ENCODE measurements at regions not wholly inside any gene's neighbourhood (a gene's known extent, or its start where the extent isn't known, plus 50 kb on each side); places are given as distances from the start of the nearest gene placed in this dataset.

- H3K9me3 ChIP-seq = no peaks in the 10 kb centered on the region
- DNase-seq (no peak), ATAC-seq (replicated peaks in 1 of 4) (no peak)
- no peak overlapping the region for H3K4me3 ChIP-seq (ENCODE audit: control insufficient read depth in 1 of 2, extremely low read depth in 1 of 2, low read length in 1 of 2)
- H3K4me1 Mint-ChIP-seq = no peaks in the 10 kb centered on the region
- H3K36me3 Mint-ChIP-seq = no peaks in the 10 kb centered on the region
- no peaks in the 10 kb centered on the region for H3K36me3 ChIP-seq (ENCODE audit: control insufficient read depth in 2 of 2, extremely low read depth in 1 of 2, insufficient read depth in 1 of 2, low read length in 1 of 2)
- no peaks in the 10 kb centered on the region for H3K9me3 Mint-ChIP-seq
- POLR2A ChIA-PET = interaction anchor here in 1 of 2 donors (0.7 kb wide), 1 partner anchor 11 kb away, joined by 3 read pairs; no protein-coding TSS in a partner anchor
- no peak overlapping the region for H3K27ac ChIP-seq (ENCODE audit: low read length)
- CTCF ChIA-PET = no interaction called here
- H3K27ac Mint-ChIP-seq = no peak overlapping the region
- H3K4me3 Mint-ChIP-seq = no peak overlapping the region
- no peaks in the 10 kb centered on the region for H3K4me1 ChIP-seq (ENCODE audit: control insufficient read depth in 1 of 2, extremely low read depth in 1 of 2, insufficient read depth in 2 of 2, low read length in 2 of 2)
- peaks cover 5 to 18% of the 10 kb centered on the region in 2 donors for H3K27me3 Mint-ChIP-seq
- no peaks in the 10 kb centered on the region for H3K27me3 ChIP-seq (replicated peaks in 1 of 2; ENCODE audit: control insufficient read depth in 2 of 2, extremely low read depth in 1 of 2, insufficient read depth in 2 of 2, low read length in 1 of 2)
Measured at GRCh38 chr6:99165838-99166237, 183.6 kb downstream of the FAXC start.

- CTCF ChIA-PET = no interaction called here
- Mint-ChIP-seq H3K9me3 (no peaks in the 10 kb centered on the region), H3K4me1 (no peaks in the 10 kb centered on the region), H3K27ac (no peak overlapping the region), H3K36me3 (no peaks in the 10 kb centered on the region), H3K27me3 (peaks cover 9 to 26% of the 10 kb centered on the region in 2 donors), H3K4me3 (no peak overlapping the region)
- no peaks in the 10 kb centered on the region for H3K9me3 ChIP-seq
- H3K27ac ChIP-seq (ENCODE audit: low read length) = no peak overlapping the region
- POLR2A ChIA-PET = no interaction called here
- H3K4me1 ChIP-seq (ENCODE audit: control insufficient read depth in 1 of 2, extremely low read depth in 1 of 2, insufficient read depth in 2 of 2, low read length in 2 of 2) = no peaks in the 10 kb centered on the region
- H3K27me3 ChIP-seq (replicated peaks in 1 of 2; ENCODE audit: control insufficient read depth in 2 of 2, extremely low read depth in 1 of 2, insufficient read depth in 2 of 2, low read length in 1 of 2) = peaks cover 0 to 3% of the 10 kb centered on the region in 2 experiments
- no peak for DNase-seq
- ATAC-seq (replicated peaks in 1 of 4) = no peak
- no peak overlapping the region for H3K4me3 ChIP-seq (ENCODE audit: control insufficient read depth in 1 of 2, extremely low read depth in 1 of 2, low read length in 1 of 2)
- H3K36me3 ChIP-seq (ENCODE audit: control insufficient read depth in 2 of 2, extremely low read depth in 1 of 2, insufficient read depth in 1 of 2, low read length in 1 of 2) = no peaks in the 10 kb centered on the region
- WGBS (ENCODE audit: insufficient coverage) = 24% methylated on average over 3 of the region's 3 CpGs
Measured at GRCh38 chr6:99152347-99152643, 197.2 kb downstream of the FAXC start.

GRCh38 chr6:99151634-99152346 is 197.7 kb downstream of the FAXC start:
- no peak overlapping the region for H3K4me3 ChIP-seq (ENCODE audit: control insufficient read depth in 1 of 2, extremely low read depth in 1 of 2, low read length in 1 of 2)
- no peaks in the 10 kb centered on the region for H3K9me3 ChIP-seq
- Mint-ChIP-seq H3K27ac (no peak overlapping the region), H3K4me3 (no peak overlapping the region), H3K36me3 (no peaks in the 10 kb centered on the region), H3K4me1 (no peaks in the 10 kb centered on the region), H3K9me3 (no peaks in the 10 kb centered on the region), H3K27me3 (peaks cover 7 to 26% of the 10 kb centered on the region in 2 donors)
- no peak for ATAC-seq (replicated peaks in 1 of 4)
- H3K4me1 ChIP-seq (ENCODE audit: control insufficient read depth in 1 of 2, extremely low read depth in 1 of 2, insufficient read depth in 2 of 2, low read length in 2 of 2) = no peaks in the 10 kb centered on the region
- no peak overlapping the region for H3K27ac ChIP-seq (ENCODE audit: low read length)
- ChIA-PET POLR2A (no interaction called here), CTCF (no interaction called here)
- 23% methylated on average over 4 of the region's 11 CpGs for WGBS (ENCODE audit: insufficient coverage)
- H3K36me3 ChIP-seq (ENCODE audit: control insufficient read depth in 2 of 2, extremely low read depth in 1 of 2, insufficient read depth in 1 of 2, low read length in 1 of 2) = no peaks in the 10 kb centered on the region
- H3K27me3 ChIP-seq (replicated peaks in 1 of 2; ENCODE audit: control insufficient read depth in 2 of 2, extremely low read depth in 1 of 2, insufficient read depth in 2 of 2, low read length in 1 of 2) = peaks cover 0 to 3% of the 10 kb centered on the region in 2 experiments
- DNase-seq = peak in 6 of 35 experiments; percentile 1 to 15 (median 5)

GRCh38 chr6:99148761-99149160 is 200.7 kb downstream of the FAXC start:
- H3K27ac ChIP-seq (ENCODE audit: low read length) = no peak overlapping the region
- peaks cover 0 to 6% of the 10 kb centered on the region in 2 experiments for H3K27me3 ChIP-seq (replicated peaks in 1 of 2; ENCODE audit: control insufficient read depth in 2 of 2, extremely low read depth in 1 of 2, insufficient read depth in 2 of 2, low read length in 1 of 2)
- POLR2A ChIA-PET = no interaction called here
- no peaks in the 10 kb centered on the region for H3K4me1 Mint-ChIP-seq
- peaks cover 11 to 22% of the 10 kb centered on the region in 2 donors for H3K27me3 Mint-ChIP-seq
- no peaks in the 10 kb centered on the region for H3K36me3 Mint-ChIP-seq
- H3K9me3 ChIP-seq = no peaks in the 10 kb centered on the region
- H3K36me3 ChIP-seq (ENCODE audit: control insufficient read depth in 2 of 2, extremely low read depth in 1 of 2, insufficient read depth in 1 of 2, low read length in 1 of 2) = no peaks in the 10 kb centered on the region
- H3K4me1 ChIP-seq (ENCODE audit: control insufficient read depth in 1 of 2, extremely low read depth in 1 of 2, insufficient read depth in 2 of 2, low read length in 2 of 2) = no peaks in the 10 kb centered on the region
- no peak for DNase-seq
- WGBS (ENCODE audit: insufficient coverage) = no CpG with 5 or more reads among the region's 2 CpGs
- no peak for ATAC-seq (replicated peaks in 1 of 4)
- CTCF ChIA-PET = no interaction called here
- no peak overlapping the region for H3K27ac Mint-ChIP-seq
- no peak overlapping the region for H3K4me3 ChIP-seq (ENCODE audit: control insufficient read depth in 1 of 2, extremely low read depth in 1 of 2, low read length in 1 of 2)
- no peak overlapping the region for H3K4me3 Mint-ChIP-seq
- no peaks in the 10 kb centered on the region for H3K9me3 Mint-ChIP-seq

GRCh38 chr6:99148111-99148510 is 200.4 kb upstream of the FBXL4 start:
- DNase-seq (no peak), ATAC-seq (replicated peaks in 1 of 4) (no peak)
- Histone ChIP-seq H3K36me3 (ENCODE audit: control insufficient read depth in 2 of 2, extremely low read depth in 1 of 2, insufficient read depth in 1 of 2, low read length in 1 of 2) (no peaks in the 10 kb centered on the region), H3K4me1 (ENCODE audit: control insufficient read depth in 1 of 2, extremely low read depth in 1 of 2, insufficient read depth in 2 of 2, low read length in 2 of 2) (no peaks in the 10 kb centered on the region), H3K9me3 (no peaks in the 10 kb centered on the region), H3K27me3 (replicated peaks in 1 of 2; ENCODE audit: control insufficient read depth in 2 of 2, extremely low read depth in 1 of 2, insufficient read depth in 2 of 2, low read length in 1 of 2) (peaks cover 0 to 6% of the 10 kb centered on the region in 2 experiments), H3K27ac (ENCODE audit: low read length) (no peak overlapping the region), H3K4me3 (ENCODE audit: control insufficient read depth in 1 of 2, extremely low read depth in 1 of 2, low read length in 1 of 2) (no peak overlapping the region)
- Mint-ChIP-seq H3K4me3 (no peak overlapping the region), H3K9me3 (no peaks in the 10 kb centered on the region), H3K27me3 (peaks cover 10 to 16% of the 10 kb centered on the region in 2 donors), H3K27ac (no peak overlapping the region), H3K4me1 (no peaks in the 10 kb centered on the region), H3K36me3 (no peaks in the 10 kb centered on the region)
- POLR2A ChIA-PET = no interaction called here
- CTCF ChIA-PET = no interaction called here
- no CpG with 5 or more reads among the region's 2 CpGs for WGBS (ENCODE audit: insufficient coverage)

GRCh38 chr6:99147206-99147605 is 199.5 kb upstream of the FBXL4 start:
- 48% methylated on average over 3 of the region's 5 CpGs for WGBS (ENCODE audit: insufficient coverage)

GRCh38 chr6:99146711-99147110 is 199.0 kb upstream of the FBXL4 start:
- Histone ChIP-seq H3K27ac (ENCODE audit: low read length) (no peak overlapping the region), H3K36me3 (ENCODE audit: control insufficient read depth in 2 of 2, extremely low read depth in 1 of 2, insufficient read depth in 1 of 2, low read length in 1 of 2) (no peaks in the 10 kb centered on the region), H3K4me1 (ENCODE audit: control insufficient read depth in 1 of 2, extremely low read depth in 1 of 2, insufficient read depth in 2 of 2, low read length in 2 of 2) (no peaks in the 10 kb centered on the region), H3K27me3 (replicated peaks in 1 of 2; ENCODE audit: control insufficient read depth in 2 of 2, extremely low read depth in 1 of 2, insufficient read depth in 2 of 2, low read length in 1 of 2) (peaks cover 0 to 3% of the 10 kb centered on the region in 2 experiments), H3K9me3 (no peaks in the 10 kb centered on the region), H3K4me3 (ENCODE audit: control insufficient read depth in 1 of 2, extremely low read depth in 1 of 2, low read length in 1 of 2) (no peak overlapping the region)
- H3K27me3 Mint-ChIP-seq = peaks cover 7 to 9% of the 10 kb centered on the region in 2 donors
- ChIA-PET POLR2A (no interaction called here), CTCF (no interaction called here)
- no peaks in the 10 kb centered on the region for H3K36me3 Mint-ChIP-seq
- no peak overlapping the region for H3K4me3 Mint-ChIP-seq
- H3K9me3 Mint-ChIP-seq = no peaks in the 10 kb centered on the region
- DNase-seq = no peak
- no peaks in the 10 kb centered on the region for H3K4me1 Mint-ChIP-seq
- 100% methylated on average over 1 of the region's 4 CpGs for WGBS (ENCODE audit: insufficient coverage)
- no peak overlapping the region for H3K27ac Mint-ChIP-seq
- no peak for ATAC-seq (replicated peaks in 1 of 4)

More at GRCh38 chr6:99147206-99147605, 199.5 kb upstream of the FBXL4 start:
- H3K9me3 Mint-ChIP-seq = no peaks in the 10 kb centered on the region
- ChIA-PET POLR2A (no interaction called here), CTCF (no interaction called here)
- Histone ChIP-seq H3K27me3 (replicated peaks in 1 of 2; ENCODE audit: control insufficient read depth in 2 of 2, extremely low read depth in 1 of 2, insufficient read depth in 2 of 2, low read length in 1 of 2) (peaks cover 0 to 6% of the 10 kb centered on the region in 2 experiments), H3K9me3 (no peaks in the 10 kb centered on the region), H3K4me3 (ENCODE audit: control insufficient read depth in 1 of 2, extremely low read depth in 1 of 2, low read length in 1 of 2) (no peak overlapping the region), H3K36me3 (ENCODE audit: control insufficient read depth in 2 of 2, extremely low read depth in 1 of 2, insufficient read depth in 1 of 2, low read length in 1 of 2) (no peaks in the 10 kb centered on the region), H3K4me1 (ENCODE audit: control insufficient read depth in 1 of 2, extremely low read depth in 1 of 2, insufficient read depth in 2 of 2, low read length in 2 of 2) (no peaks in the 10 kb centered on the region), H3K27ac (ENCODE audit: low read length) (no peak overlapping the region)
- H3K36me3 Mint-ChIP-seq = no peaks in the 10 kb centered on the region
- no peak overlapping the region for H3K4me3 Mint-ChIP-seq
- no peaks in the 10 kb centered on the region for H3K4me1 Mint-ChIP-seq
- no peak for ATAC-seq (replicated peaks in 1 of 4)
- peaks cover 9 to 10% of the 10 kb centered on the region in 2 donors for H3K27me3 Mint-ChIP-seq
- H3K27ac Mint-ChIP-seq = no peak overlapping the region
- no peak for DNase-seq

Data from T-cell (primary cell).